Right lobe of liver (tissue), 6 donors: ENCODE measurements at regions not wholly inside any gene's neighbourhood (a gene's known extent, or its start where the extent isn't known, plus 50 kb on each side); places are given as distances from the start of the nearest gene placed in this dataset.

Experiments
- ATAC-seq, 4 donors: fragments of 200-7000 bp; cut with Tn5 transposase; one replicate each; pipeline ENCODE4 v1.9.1; 2020; ENCODE audit warnings: mild to moderate bottlenecking in 4 of 4, moderate library complexity in 4 of 4
- DNase-seq, 3 donors: peaks; one replicate each; pipeline ENCODE4 v3.0.0-alpha.2; 2020
- H3K27ac ChIP-seq, 3 donors: fragments of 200-600 bp; one replicate each; pipeline ENCODE4 v1.8.0; 2022
- H3K27me3 ChIP-seq, 2 donors: fragments of 200-600 bp; one replicate each; pipeline ENCODE4 v1.8.0; 2022
- H3K36me3 ChIP-seq, 4 donors: fragments of 200-600 bp; sonication (generic) in 1 of 4; one replicate each; pipeline versions ENCODE4 v1.5.1 to v1.8.0; 2017 to 2022; ENCODE audit warnings: control low read depth in 1 of 4
- H3K4me1 ChIP-seq, 4 donors: fragments of 200-600 bp; sonication (generic) in 1 of 4; one replicate each; pipeline versions ENCODE4 v1.5.1 to v1.8.0; 2017 to 2022; ENCODE audit warnings: control low read depth in 1 of 4
- H3K4me3 ChIP-seq, 3 donors: fragments of 200-600 bp; one replicate each; pipeline ENCODE4 v1.8.0; 2022
- H3K9me3 ChIP-seq, 4 donors: fragments of 200-600 bp; sonication (generic) in 1 of 4; one replicate each; pipeline versions ENCODE4 v1.5.1 to v1.8.0; 2017 to 2022; ENCODE audit warnings: control low read depth in 1 of 4
- CTCF ChIP-seq, 4 donors: fragments of 200-600 bp in 3 of 4; fragments of 450-650 bp in 1 of 4; IDR thresholded peaks; one replicate each; pipeline versions ENCODE4 v1.5.1 to v1.8.0; 2016 to 2022; ENCODE audit warnings: antibody characterized with exemption in 4 of 4, mild to moderate bottlenecking in 2 of 4
- POLR2A ChIP-seq: fragments of 450-650 bp; IDR thresholded peaks from one replicate; pipeline ENCODE4 v1.6.1; 2017; ENCODE audit warnings: antibody characterized with exemption, mild to moderate bottlenecking
- WGBS: methylation state at CpG from one replicate; pipeline ENCODE4 v1.1.6; 2018; ENCODE audit warnings: low coverage, low lambda C conversion rate; ENCODE audit not compliant: insufficient coverage; ENCODE audit errors: missing lambda C conversion rate; 5-methylcytosine and 5-hydroxymethylcytosine counted together
- intact Hi-C, 2 donors: fragments of 100-400 bp; cut with DNase I; formaldehyde crosslinking; loops; one replicate each; pipeline versions ENCODE4 v1.11.2 to v1.14.1; 2022
- donor health status: DM: no; HTN: yes; CAD: no.
- donor health status: DM: no; HTN: no; CAD: no.
- donor health status: DM: no; HTN: no; CAD: no.
- donor health status: DM: no; HTN: yes; CAD: no.
- donor health status: DM: no; HTN: yes; CAD: no.

GRCh38 chr9:7983490-7983889 is 183.9 kb upstream of the DMAC1 start:
- ATAC-seq, result no peak
- intact Hi-C loops, result no loop called here

DNA sequence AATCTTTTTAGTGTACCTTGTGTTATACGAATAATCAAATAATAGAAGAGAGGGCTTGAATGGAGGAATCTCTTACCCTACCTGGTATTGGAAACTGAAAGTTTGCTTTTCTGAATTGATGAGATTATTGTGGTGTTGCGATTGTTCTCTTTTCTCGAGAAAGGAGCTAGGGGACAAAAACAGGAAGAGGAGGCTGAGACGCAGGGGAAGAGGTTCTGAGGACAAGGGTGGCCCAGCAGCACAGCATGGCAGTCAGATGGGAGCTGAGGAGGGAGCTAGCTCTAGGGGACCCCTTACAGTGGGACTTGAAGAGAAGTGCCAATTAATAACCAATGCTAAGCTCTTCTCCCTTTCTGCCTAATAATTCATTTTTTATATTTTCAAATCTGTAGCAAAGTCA is 183.3 kb upstream of the DMAC1 start:
- WGBS, result 27% methylated on average over 4 of the region's 4 CpGs
- no peak for ATAC-seq

More at GRCh38 chr9:7983490-7983889, 183.9 kb upstream of the DMAC1 start:
- DNase-seq, result no peak
- 33% methylated on average over 5 of the region's 5 CpGs for WGBS
- Histone ChIP-seq H3K4me1 (no peaks in the 10 kb centered on the region), H3K27me3 (peaks cover 0 to 4% of the 10 kb centered on the region in 2 donors), H3K36me3 (no peaks in the 10 kb centered on the region), H3K27ac (no peak overlapping the region), H3K9me3 (no peaks in the 10 kb centered on the region), H3K4me3 (no peak overlapping the region)
- TF ChIP-seq POLR2A (no peak), CTCF (IDR thresholded peaks at IDR 0.05) (no peak)

DNA sequence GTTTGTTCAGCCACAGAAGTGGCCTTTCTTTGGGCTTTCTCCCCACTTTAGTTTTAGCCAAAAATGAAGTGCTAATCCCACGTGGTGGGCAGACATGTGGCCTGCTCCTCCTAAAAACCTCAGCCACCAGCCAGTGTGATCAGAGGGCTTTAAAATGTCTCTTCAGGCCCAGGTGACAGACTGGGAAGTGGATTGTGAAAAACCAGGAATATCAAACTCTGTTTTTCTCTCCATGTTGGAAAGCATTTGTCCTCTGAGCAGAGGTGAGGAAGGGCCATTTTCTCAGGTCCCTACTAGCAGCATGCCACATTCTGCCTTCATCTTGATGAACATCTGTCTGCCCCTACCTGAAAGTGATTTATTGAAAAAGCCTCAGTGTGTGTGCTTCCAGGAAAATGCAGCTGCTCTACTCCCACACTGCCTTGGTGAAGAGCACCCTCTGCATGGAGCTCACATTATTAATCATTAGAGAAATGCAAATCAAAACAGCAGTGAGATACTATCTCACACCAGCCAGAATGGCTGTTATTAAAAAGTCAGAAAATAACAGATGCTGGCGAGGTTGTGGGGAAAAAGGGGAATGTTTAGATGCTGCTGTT is 181.2 kb upstream of the DMAC1 start:
- Histone ChIP-seq H3K27ac (no peak overlapping the region), H3K4me1 (no peaks in the 10 kb centered on the region), H3K9me3 (no peaks in the 10 kb centered on the region), H3K4me3 (no peak overlapping the region), H3K27me3 (peaks cover 0 to 4% of the 10 kb centered on the region in 2 donors), H3K36me3 (no peaks in the 10 kb centered on the region)
- no peak for DNase-seq
- 61% methylated on average over 2 of the region's 2 CpGs for WGBS
- no peak for ATAC-seq
- TF ChIP-seq CTCF (IDR thresholded peaks at IDR 0.05), result no peak
- no peak for TF ChIP-seq POLR2A
- intact Hi-C loops, result no loop called here

More for the DNA sequence above, 183.3 kb upstream of the DMAC1 start:
- no peak for DNase-seq
- TF ChIP-seq CTCF (IDR thresholded peaks at IDR 0.05) (no peak), POLR2A (no peak)
- Histone ChIP-seq H3K9me3 (no peaks in the 10 kb centered on the region), H3K27ac (no peak overlapping the region), H3K4me1 (no peaks in the 10 kb centered on the region), H3K4me3 (no peak overlapping the region), H3K27me3 (peaks cover 0 to 4% of the 10 kb centered on the region in 2 donors), H3K36me3 (no peaks in the 10 kb centered on the region)
- intact Hi-C loops, result no loop called here

- DNase-seq, result no peak
- WGBS, result 5% methylated on average over 2 of the region's 2 CpGs
- intact Hi-C loops, result no loop called here
- no peaks in the 10 kb centered on the region for H3K36me3 ChIP-seq
- no peak overlapping the region for H3K27ac ChIP-seq
- H3K27me3 ChIP-seq, result peaks cover 0 to 4% of the 10 kb centered on the region in 2 donors
- no peaks in the 10 kb centered on the region for H3K9me3 ChIP-seq
- ATAC-seq, result no peak
- no peaks in the 10 kb centered on the region for H3K4me1 ChIP-seq
- TF ChIP-seq CTCF (IDR thresholded peaks at IDR 0.05) (no peak), POLR2A (no peak)
- H3K4me3 ChIP-seq, result no peak overlapping the region
Observed at GRCh38 chr9:7980041-7980440, 180.5 kb upstream of the DMAC1 start.

DNA sequence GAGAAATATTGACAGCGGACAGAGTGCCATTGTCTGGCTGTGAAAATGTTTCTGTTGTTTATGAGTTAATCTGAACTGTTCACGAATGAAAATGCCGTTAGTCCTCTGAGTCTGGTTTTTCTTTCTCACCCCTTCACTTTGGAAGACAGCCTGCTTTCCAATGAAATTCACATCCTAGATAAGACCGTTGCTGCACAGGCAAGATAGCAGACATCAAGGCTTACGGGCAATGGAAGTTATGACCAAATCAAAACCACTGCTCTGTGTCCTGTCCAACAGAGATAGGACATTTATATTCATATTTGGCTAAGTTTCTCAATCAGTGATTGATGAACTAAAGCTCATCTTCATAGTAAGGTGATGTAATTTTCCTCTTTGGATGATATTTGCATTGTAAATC is 180.0 kb upstream of the DMAC1 start:
- intact Hi-C loops, result no loop called here
- Histone ChIP-seq H3K9me3 (no peaks in the 10 kb centered on the region), H3K27ac (no peak overlapping the region), H3K4me3 (no peak overlapping the region), H3K4me1 (no peaks in the 10 kb centered on the region), H3K36me3 (no peaks in the 10 kb centered on the region), H3K27me3 (peaks cover 0 to 4% of the 10 kb centered on the region in 2 donors)
- no peak for TF ChIP-seq CTCF (IDR thresholded peaks at IDR 0.05)
- no peak for TF ChIP-seq POLR2A
- no peak for DNase-seq
- ATAC-seq, result no peak
- WGBS, result 30% methylated on average over 4 of the region's 5 CpGs
